NT2/D1 (cell line): ENCODE measurements at regions not wholly inside any gene's neighbourhood (a gene's known extent, or its start where the extent isn't known, plus 50 kb on each side); places are given as distances from the start of the nearest gene placed in this dataset.

Source experiments
- DNase-seq: peaks from one replicate; pipeline ENCODE4 v3.0.0-alpha.2; 2011; ENCODE audit warnings: low read depth, low spot score
- H3K27me3 ChIP-seq: 2 replicates; pipeline ENCODE4 v1.6.0; 2011; ENCODE audit warnings: mild to moderate bottlenecking; ENCODE audit not compliant: insufficient read length, insufficient read depth
- H3K36me3 ChIP-seq: 2 replicates; pipeline ENCODE4 v1.6.1; 2011; ENCODE audit warnings: mild to moderate bottlenecking, low read length, mixed read lengths; ENCODE audit not compliant: insufficient read depth, insufficient read length
- H3K4me1 ChIP-seq: 2 replicates; pipeline ENCODE4 v1.5.1; 2011; ENCODE audit not compliant: insufficient read depth, insufficient read length
- H3K4me3 ChIP-seq: 2 replicates; pipeline ENCODE4 v1.5.1; 2011; ENCODE audit warnings: low read depth; ENCODE audit not compliant: insufficient read length
- H3K9ac ChIP-seq: 2 replicates; pipeline ENCODE4 v1.6.0; 2011; ENCODE audit warnings: low read depth; ENCODE audit not compliant: insufficient read length
- H3K9me3 ChIP-seq: 2 replicates; pipeline ENCODE4 v1.5.1; 2011; ENCODE audit warnings: mild to moderate bottlenecking, low read length; ENCODE audit not compliant: insufficient read depth
- SUZ12 ChIP-seq: IDR thresholded peaks from 2 replicates; pipeline ENCODE4 v1.6.1; 2011; ENCODE audit not compliant: insufficient read length, insufficient read depth; ENCODE audit errors: extremely low read depth
- YY1 ChIP-seq: IDR thresholded peaks from 2 replicates; pipeline ENCODE4 v1.6.1; 2011; ENCODE audit not compliant: insufficient read length, insufficient read depth
- ZNF274 ChIP-seq: IDR thresholded peaks from 2 replicates; pipeline ENCODE4 v1.6.1; 2011; ENCODE audit warnings: mild to moderate bottlenecking, low read depth, low read length

- no peak for DNase-seq
- no peak overlapping the region for H3K9ac ChIP-seq
These were observed 111.8 kb downstream of the LRRC70 start for GRCh38 chr5:62690421-62690820.

GRCh38 chr5:62689599-62690368, 111.2 kb downstream of the LRRC70 start:
- TF ChIP-seq YY1 (no peak), SUZ12 (no peak), ZNF274 (no peak)
- Histone ChIP-seq H3K4me3 (no peak overlapping the region), H3K9ac (no peak overlapping the region), H3K27me3 (no peaks in the 10 kb centered on the region), H3K4me1 (no peaks in the 10 kb centered on the region), H3K36me3 (no peaks in the 10 kb centered on the region), H3K9me3 (no peaks in the 10 kb centered on the region; the same call in 1 of the 2 replicates)
- DNase-seq = no peak

More at GRCh38 chr5:62690421-62690820, 111.8 kb downstream of the LRRC70 start:
- H3K27me3 ChIP-seq = no peaks in the 10 kb centered on the region
- no peaks in the 10 kb centered on the region for H3K4me1 ChIP-seq
- no peaks in the 10 kb centered on the region; the same call in 1 of the 2 replicates for H3K9me3 ChIP-seq
- H3K36me3 ChIP-seq = no peaks in the 10 kb centered on the region
- no peak overlapping the region for H3K4me3 ChIP-seq
- TF ChIP-seq ZNF274 = no peak
- no peak for TF ChIP-seq SUZ12
- no peak for TF ChIP-seq YY1

- H3K4me1 ChIP-seq = no peaks in the 10 kb centered on the region
- TF ChIP-seq SUZ12 (no peak), ZNF274 (no peak), YY1 (no peak)
- no peak overlapping the region for H3K9ac ChIP-seq
- H3K9me3 ChIP-seq = no peaks in the 10 kb centered on the region; the same call in 1 of the 2 replicates
- no peak overlapping the region for H3K4me3 ChIP-seq
- no peaks in the 10 kb centered on the region for H3K27me3 ChIP-seq
- H3K36me3 ChIP-seq = no peaks in the 10 kb centered on the region
- DNase-seq = no peak
These were observed 108.1 kb downstream of the LRRC70 start for GRCh38 chr5:62686692-62687091.

GRCh38 chr5:62685221-62685620, 106.6 kb downstream of the LRRC70 start:
- H3K4me1 ChIP-seq = no peaks in the 10 kb centered on the region
- no peak overlapping the region for H3K4me3 ChIP-seq
- TF ChIP-seq ZNF274 (no peak), YY1 (no peak), SUZ12 (no peak)
- H3K9me3 ChIP-seq = no peaks in the 10 kb centered on the region
- no peaks in the 10 kb centered on the region for H3K36me3 ChIP-seq
- no peak for DNase-seq
- no peak overlapping the region for H3K9ac ChIP-seq
- H3K27me3 ChIP-seq = no peaks in the 10 kb centered on the region

GRCh38 chr5:62684310-62684709, 105.7 kb downstream of the LRRC70 start:
- Histone ChIP-seq H3K9ac (no peak overlapping the region), H3K36me3 (no peaks in the 10 kb centered on the region), H3K4me1 (no peaks in the 10 kb centered on the region), H3K4me3 (no peak overlapping the region), H3K27me3 (no peaks in the 10 kb centered on the region), H3K9me3 (peaks cover 7% of the 10 kb centered on the region; the same call in 1 of the 2 replicates)
- no peak for DNase-seq
- TF ChIP-seq SUZ12 = no peak
- TF ChIP-seq ZNF274 = no peak
- TF ChIP-seq YY1 = no peak

- H3K27me3 ChIP-seq = no peaks in the 10 kb centered on the region
- no peak overlapping the region for H3K4me3 ChIP-seq
- H3K9me3 ChIP-seq = peaks cover 18% of the 10 kb centered on the region
- no peak overlapping the region for H3K9ac ChIP-seq
- no peaks in the 10 kb centered on the region for H3K4me1 ChIP-seq
- no peaks in the 10 kb centered on the region for H3K36me3 ChIP-seq
- no peak for DNase-seq
- TF ChIP-seq SUZ12 = no peak
- no peak for TF ChIP-seq YY1
- TF ChIP-seq ZNF274 = no peak
These were observed 103.4 kb downstream of the LRRC70 start for GRCh38 chr5:62682059-62682458.

- H3K4me3 ChIP-seq = no peak overlapping the region
- TF ChIP-seq SUZ12 (no peak), YY1 (no peak), ZNF274 (no peak)
- peaks cover 18% of the 10 kb centered on the region for H3K9me3 ChIP-seq
- H3K9ac ChIP-seq = no peak overlapping the region
- DNase-seq = no peak
- no peaks in the 10 kb centered on the region for H3K36me3 ChIP-seq
- no peaks in the 10 kb centered on the region for H3K4me1 ChIP-seq
- H3K27me3 ChIP-seq = no peaks in the 10 kb centered on the region
These were observed 102.7 kb downstream of the LRRC70 start for GRCh38 chr5:62681117-62681850.
